ENCODE measurements at regions not wholly inside any gene's neighbourhood (a gene's known extent, or its start where the extent isn't known, plus 50 kb on each side); places are given as distances from the start of the nearest gene placed in this dataset.

DNA sequence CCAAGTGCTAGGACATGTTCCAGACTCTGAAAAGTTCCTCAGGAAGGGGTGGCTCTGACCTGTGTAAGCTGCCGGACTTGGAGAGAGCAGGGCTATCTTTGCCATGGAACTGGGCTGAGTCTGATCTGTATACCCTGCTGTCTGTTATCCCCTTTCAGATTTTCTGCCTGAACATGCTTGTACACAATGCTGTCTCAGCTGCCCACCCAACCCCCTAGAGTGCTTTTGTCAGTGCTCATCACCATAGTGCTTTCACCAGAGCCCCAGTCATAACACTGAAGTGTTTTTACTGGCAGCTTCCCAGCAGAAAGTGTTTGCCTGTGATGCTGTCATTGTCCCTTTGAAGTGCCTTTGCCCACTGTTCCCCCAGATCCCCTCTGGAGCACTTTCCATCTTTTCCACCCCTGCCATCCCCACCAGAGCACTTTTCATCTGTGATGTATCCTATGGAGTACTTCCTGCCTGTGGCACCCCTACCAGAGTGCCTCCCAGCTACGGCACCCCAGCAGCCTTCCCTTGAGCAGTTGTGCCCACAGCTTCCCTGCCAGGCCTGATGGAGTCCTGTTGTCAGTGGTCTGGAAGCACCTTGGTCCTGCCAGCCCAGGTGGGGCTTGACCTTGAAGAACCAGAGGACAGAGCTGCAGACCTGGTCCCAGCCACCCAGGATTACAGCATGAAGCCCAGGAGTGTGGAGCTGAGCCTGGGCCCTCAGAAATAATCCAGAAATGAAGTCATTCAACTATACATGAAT is 397.7 kb downstream of the DIPK2A start:
- no peak for DNase-seq (ENCODE audit: low spot score)
- no peak overlapping the region for H3K27ac ChIP-seq
- no peaks in the 10 kb centered on the region for H3K27me3 ChIP-seq (replicated peaks; ENCODE audit: insufficient read depth)
- no peak overlapping the region for H3K4me3 ChIP-seq
- H3K36me3 ChIP-seq: no peaks in the 10 kb centered on the region
- no peak for TF ChIP-seq POLR2A (IDR thresholded peaks at IDR 0.05)
- intact Hi-C loops (cut with DNase I): no loop called here
- no peaks in the 10 kb centered on the region for H3K9me3 ChIP-seq
- no peaks in the 10 kb centered on the region for H3K4me1 ChIP-seq (replicated peaks)
- WGBS: 75% methylated on average over 2 of the region's 2 CpGs

DNA sequence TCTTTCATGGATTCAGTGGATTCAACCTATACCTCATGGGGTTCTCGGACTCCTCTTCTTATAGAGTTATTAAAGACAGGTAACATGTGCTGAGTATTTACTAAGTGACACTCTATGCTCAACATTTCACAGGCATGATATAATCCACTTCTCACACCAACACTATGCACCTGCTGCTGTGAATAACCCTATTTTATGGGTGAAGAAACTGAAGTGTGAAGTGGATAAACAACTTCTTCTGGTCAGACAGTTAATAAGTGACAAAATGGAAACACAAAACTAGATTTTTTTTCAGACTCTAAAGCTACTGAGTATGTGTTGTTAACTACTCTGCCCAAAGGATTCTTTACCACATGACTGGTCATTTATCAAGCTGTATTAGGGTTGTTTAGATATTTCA is 403.5 kb downstream of the DIPK2A start:
- no peaks in the 10 kb centered on the region for H3K27me3 ChIP-seq (replicated peaks; ENCODE audit: insufficient read depth)
- TF ChIP-seq POLR2A (IDR thresholded peaks at IDR 0.05) (no peak), POLR2AphosphoS5 (IDR thresholded peaks at IDR 0.05) (no peak)
- TF ChIP-seq, protein P1, sequence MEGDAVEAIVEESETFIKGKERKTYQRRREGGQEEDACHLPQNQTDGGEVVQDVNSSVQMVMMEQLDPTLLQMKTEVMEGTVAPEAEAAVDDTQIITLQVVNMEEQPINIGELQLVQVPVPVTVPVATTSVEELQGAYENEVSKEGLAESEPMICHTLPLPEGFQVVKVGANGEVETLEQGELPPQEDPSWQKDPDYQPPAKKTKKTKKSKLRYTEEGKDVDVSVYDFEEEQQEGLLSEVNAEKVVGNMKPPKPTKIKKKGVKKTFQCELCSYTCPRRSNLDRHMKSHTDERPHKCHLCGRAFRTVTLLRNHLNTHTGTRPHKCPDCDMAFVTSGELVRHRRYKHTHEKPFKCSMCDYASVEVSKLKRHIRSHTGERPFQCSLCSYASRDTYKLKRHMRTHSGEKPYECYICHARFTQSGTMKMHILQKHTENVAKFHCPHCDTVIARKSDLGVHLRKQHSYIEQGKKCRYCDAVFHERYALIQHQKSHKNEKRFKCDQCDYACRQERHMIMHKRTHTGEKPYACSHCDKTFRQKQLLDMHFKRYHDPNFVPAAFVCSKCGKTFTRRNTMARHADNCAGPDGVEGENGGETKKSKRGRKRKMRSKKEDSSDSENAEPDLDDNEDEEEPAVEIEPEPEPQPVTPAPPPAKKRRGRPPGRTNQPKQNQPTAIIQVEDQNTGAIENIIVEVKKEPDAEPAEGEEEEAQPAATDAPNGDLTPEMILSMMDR (IDR thresholded peaks at IDR 0.05): no peak
- H3K27ac ChIP-seq: no peak overlapping the region
- no peaks in the 10 kb centered on the region for H3K36me3 ChIP-seq
- DNase-seq (ENCODE audit: low spot score): no peak
- 100% methylated on average over 1 of the region's 1 CpG for WGBS
- H3K4me3 ChIP-seq: no peak overlapping the region
- intact Hi-C loops (cut with DNase I): no loop called here
- no peaks in the 10 kb centered on the region for H3K4me1 ChIP-seq (replicated peaks)
- H3K9me3 ChIP-seq: no peaks in the 10 kb centered on the region

DNA sequence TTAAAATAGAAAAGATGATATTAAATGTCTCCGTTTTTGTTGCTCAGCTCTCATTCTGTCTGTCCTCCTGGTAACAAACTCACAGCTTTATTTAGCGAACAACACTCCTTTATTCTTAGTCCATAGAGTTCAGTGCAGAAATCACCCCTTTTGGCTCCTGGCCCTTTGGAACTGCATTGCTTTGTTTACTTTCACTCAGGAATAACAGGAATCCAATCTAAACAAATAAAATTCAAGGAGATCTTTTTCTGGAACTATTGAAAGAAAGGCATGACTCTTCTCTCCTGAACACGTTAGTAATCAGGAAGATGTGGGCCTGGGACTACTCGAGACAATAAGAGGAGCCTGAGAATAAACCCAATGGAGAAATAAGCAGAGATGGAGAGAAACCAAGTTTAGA is 409.2 kb downstream of the DIPK2A start:
- DNase-seq (ENCODE audit: low spot score): peak; percentile 10
- Histone ChIP-seq H3K9me3 (no peaks in the 10 kb centered on the region), H3K27me3 (replicated peaks; ENCODE audit: insufficient read depth) (no peaks in the 10 kb centered on the region), H3K4me1 (replicated peaks) (no peaks in the 10 kb centered on the region), H3K27ac (no peak overlapping the region), H3K36me3 (no peaks in the 10 kb centered on the region), H3K4me3 (no peak overlapping the region)
- peak; percentile 28 for TF ChIP-seq POLR2AphosphoS5 (IDR thresholded peaks at IDR 0.05)
- TF ChIP-seq, protein P1 (IDR thresholded peaks at IDR 0.05): no peak
- WGBS: 33% methylated on average over 4 of the region's 4 CpGs
- intact Hi-C loops (cut with DNase I): no loop called here

DNA sequence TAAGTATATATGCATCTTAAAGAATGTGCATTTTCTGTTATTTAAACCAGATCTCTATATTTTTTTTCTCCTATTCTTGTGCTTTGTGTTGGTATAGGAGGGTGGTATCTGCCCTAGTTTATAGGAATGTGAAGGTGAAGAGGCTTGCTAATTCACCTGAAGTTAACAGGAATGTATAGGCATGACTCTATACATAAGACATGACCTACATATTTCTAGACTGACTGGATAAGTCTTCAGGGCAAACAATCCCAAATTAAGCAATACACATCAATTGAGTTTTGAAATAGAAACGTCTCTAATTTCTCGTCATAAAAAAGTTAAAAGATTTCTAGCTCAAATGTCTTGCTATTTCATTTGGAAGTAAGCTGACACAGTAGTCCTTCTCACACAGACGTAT is 410.0 kb downstream of the DIPK2A start:
- no peaks in the 10 kb centered on the region for H3K9me3 ChIP-seq
- TF ChIP-seq, protein P1 (IDR thresholded peaks at IDR 0.05): no peak
- TF ChIP-seq POLR2AphosphoS5 (IDR thresholded peaks at IDR 0.05) (no peak), POLR2A (IDR thresholded peaks at IDR 0.05) (no peak)
- 87% methylated on average over 3 of the region's 3 CpGs for WGBS
- intact Hi-C loops (cut with DNase I): no loop called here
- H3K27me3 ChIP-seq (replicated peaks; ENCODE audit: insufficient read depth): no peaks in the 10 kb centered on the region
- H3K4me3 ChIP-seq: no peak overlapping the region
- DNase-seq (ENCODE audit: low spot score): no peak
- no peaks in the 10 kb centered on the region for H3K36me3 ChIP-seq
- no peak overlapping the region for H3K27ac ChIP-seq
- no peaks in the 10 kb centered on the region for H3K4me1 ChIP-seq (replicated peaks)

DNA sequence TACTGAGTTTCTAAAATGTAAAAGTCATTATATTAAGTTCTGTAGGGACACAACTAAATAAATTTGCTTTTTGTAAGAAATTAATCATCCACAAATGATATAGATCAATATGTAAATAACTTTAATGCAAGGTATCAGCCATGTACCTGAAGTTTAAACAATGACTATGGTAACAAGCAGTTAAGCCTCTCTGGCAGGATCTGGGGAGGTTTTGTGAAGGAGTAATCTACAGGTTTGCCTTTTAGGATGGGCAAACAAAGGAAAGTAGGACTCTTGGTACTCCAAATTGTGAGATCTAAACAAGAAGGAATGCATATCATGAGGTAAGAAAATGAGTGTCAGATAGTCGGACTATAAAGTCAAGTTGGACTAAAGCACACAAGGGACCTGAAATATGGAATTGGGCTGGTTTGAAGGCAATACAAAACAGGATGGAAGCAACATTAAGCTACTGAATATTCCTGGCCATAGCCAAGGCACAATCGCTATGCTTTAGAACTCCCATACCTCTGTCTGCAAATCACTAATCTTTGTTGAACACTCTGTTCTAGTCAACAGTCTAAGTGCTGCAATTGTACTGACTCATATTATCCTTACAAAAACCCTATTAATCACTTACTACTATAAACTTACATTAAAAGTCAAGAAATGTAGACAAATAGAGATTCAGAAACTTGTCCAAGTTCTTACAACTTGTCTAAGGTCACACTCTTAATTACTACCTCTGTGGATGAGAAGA is 412.8 kb downstream of the DIPK2A start:
- H3K4me1 ChIP-seq (replicated peaks): no peaks in the 10 kb centered on the region
- H3K27me3 ChIP-seq (replicated peaks; ENCODE audit: insufficient read depth): no peaks in the 10 kb centered on the region
- WGBS: 19% methylated on average over 2 of the region's 2 CpGs
- intact Hi-C loops (cut with DNase I): no loop called here
- no peaks in the 10 kb centered on the region for H3K36me3 ChIP-seq
- H3K9me3 ChIP-seq: no peaks in the 10 kb centered on the region
- TF ChIP-seq, protein P1 (IDR thresholded peaks at IDR 0.05): no peak
- TF ChIP-seq POLR2AphosphoS5 (IDR thresholded peaks at IDR 0.05): peak; percentile 2
- no peak overlapping the region for H3K27ac ChIP-seq
- H3K4me3 ChIP-seq: no peak overlapping the region
- DNase-seq (ENCODE audit: low spot score): no peak
